MM.1S (cell line): ENCODE measurements at regions not wholly inside any gene's neighbourhood (a gene's known extent, or its start where the extent isn't known, plus 50 kb on each side); places are given as distances from the start of the nearest gene placed in this dataset.

Experiments
- DNase-seq: peaks from one replicate; pipeline ENCODE4 v3.0.0-alpha.2; 2015
- H2AFZ ChIP-seq: fragments of 300-600 bp; sonication (generic); 2 replicates; pipeline ENCODE4 v1.6.0; 2016; ENCODE audit warnings: antibody characterized with exemption, low read length
- H3F3A ChIP-seq: fragments of 300-600 bp; sonication (generic); 2 replicates; pipeline ENCODE4 v1.6.1; 2016; ENCODE audit warnings: mild to moderate bottlenecking, antibody characterized with exemption, low read length, moderate library complexity, mixed read lengths; ENCODE audit not compliant: insufficient read depth
- H3K27ac ChIP-seq: fragments of 300-600 bp; sonication (generic); 2 replicates; pipeline ENCODE4 v1.5.1; 2016; ENCODE audit warnings: mild to moderate bottlenecking, low read length
- H3K27me3 ChIP-seq: fragments of 300-600 bp; sonication (generic); replicated peaks from 2 replicates; pipeline ENCODE4 v1.6.0; 2016; ENCODE audit warnings: low read length; ENCODE audit not compliant: insufficient read depth
- H3K36me3 ChIP-seq: fragments of 300-600 bp; sonication (generic); replicated peaks from 2 replicates; pipeline ENCODE4 v1.6.1; 2016; ENCODE audit warnings: mild to moderate bottlenecking, low read length, mixed read lengths; ENCODE audit not compliant: insufficient read depth
- H3K4me1 ChIP-seq: fragments of 300-600 bp; sonication (generic); 2 replicates; pipeline ENCODE4 v1.6.1; 2016; ENCODE audit warnings: low read length, mixed read lengths
- H3K4me2 ChIP-seq: fragments of 300-600 bp; sonication (generic); 2 replicates; pipeline ENCODE4 v1.6.0; 2016; ENCODE audit warnings: low read depth, low read length
- H3K4me3 ChIP-seq: fragments of 300-600 bp; sonication (generic); 2 replicates; pipeline ENCODE4 v1.5.1; 2016; ENCODE audit warnings: low read length, mixed read lengths
- H3K79me2 ChIP-seq: fragments of 300-600 bp; sonication (generic); 2 replicates; pipeline ENCODE4 v1.6.1; 2016; ENCODE audit warnings: mixed run types, low read length, mixed read lengths
- H3K9ac ChIP-seq: fragments of 300-600 bp; sonication (generic); 2 replicates; pipeline ENCODE4 v1.6.1; 2016; ENCODE audit warnings: low read length, mixed read lengths
- H3K9me2 ChIP-seq: fragments of 300-600 bp; sonication (generic); replicated peaks from 2 replicates; pipeline ENCODE4 v1.6.1; 2016; ENCODE audit warnings: mild to moderate bottlenecking, low read length, mixed read lengths; ENCODE audit not compliant: insufficient read depth
- H3K9me3 ChIP-seq: fragments of 300-600 bp; sonication (generic); replicated peaks from 2 replicates; pipeline ENCODE4 v1.6.1; 2016; ENCODE audit warnings: mild to moderate bottlenecking, low read length, mixed read lengths; ENCODE audit not compliant: insufficient read depth
- H4K20me1 ChIP-seq: fragments of 300-600 bp; sonication (generic); 2 replicates; pipeline ENCODE4 v1.6.1; 2016; ENCODE audit warnings: mild to moderate bottlenecking, low read length, moderate library complexity, mixed read lengths; ENCODE audit not compliant: insufficient read depth
- EZH2 ChIP-seq: fragments of 300-600 bp; sonication (generic); optimal IDR thresholded peaks from 2 replicates; pipeline ENCODE3; 2017; ENCODE audit warnings: low read depth, mild to moderate bottlenecking, antibody characterized with exemption, low read length, mixed read lengths
- EZH2phosphoT487 ChIP-seq: fragments of 300-600 bp; sonication (generic); IDR thresholded peaks from 2 replicates; pipeline ENCODE4 v1.6.1; 2018; ENCODE audit warnings: antibody characterized with exemption, low read length
- TF ChIP-seq, protein P1 (sequence below): fragments of 300-600 bp; sonication (generic); IDR thresholded peaks from 2 replicates; pipeline ENCODE4 v1.5.1; 2016; ENCODE audit warnings: antibody characterized with exemption, low read length, mixed read lengths

DNA sequence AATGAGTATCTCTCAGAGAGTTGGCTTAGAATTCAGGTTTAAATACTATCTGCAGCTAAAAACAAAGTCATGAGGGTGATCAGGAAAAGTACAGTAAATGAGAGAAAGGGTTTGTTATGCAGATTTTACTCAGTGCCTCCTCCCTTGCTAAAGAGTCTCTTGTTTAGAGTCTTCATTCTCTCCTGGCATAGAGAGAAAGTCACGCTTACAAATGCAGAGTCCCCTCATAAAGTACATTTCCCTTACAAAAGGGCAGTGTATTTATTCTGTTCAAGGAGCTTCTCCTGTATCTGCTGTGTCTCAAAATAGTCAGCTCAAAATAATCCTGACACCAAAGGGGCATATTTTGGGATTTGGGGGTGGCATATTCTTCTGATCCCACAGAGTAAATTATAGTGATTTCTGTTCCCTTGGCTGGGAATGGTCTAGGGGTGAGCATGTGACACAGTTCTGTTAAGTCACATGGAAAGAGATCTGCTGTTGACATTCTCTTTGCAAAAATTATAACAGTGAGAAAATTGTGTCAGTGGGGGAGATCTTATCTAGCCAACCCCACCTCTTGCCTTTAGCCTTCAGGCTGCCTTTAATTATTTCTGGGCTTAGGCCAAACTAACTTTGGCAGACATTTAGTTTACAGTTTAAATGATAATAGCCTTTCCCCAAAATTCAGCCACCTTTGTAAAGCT lies 102.9 kb downstream of the MTNR1B start:
- no peak for DNase-seq
- no peaks in the 10 kb centered on the region for H3K27me3 ChIP-seq
- H3K36me3 ChIP-seq, result no peaks in the 10 kb centered on the region
- H3K4me2 ChIP-seq, result no peak overlapping the region
- no peaks in the 10 kb centered on the region for H3K4me1 ChIP-seq
- no peaks in the 10 kb centered on the region for H3K9me3 ChIP-seq
- TF ChIP-seq EZH2phosphoT487, result no peak
- TF ChIP-seq EZH2, result no peak
- TF ChIP-seq, protein P1, sequence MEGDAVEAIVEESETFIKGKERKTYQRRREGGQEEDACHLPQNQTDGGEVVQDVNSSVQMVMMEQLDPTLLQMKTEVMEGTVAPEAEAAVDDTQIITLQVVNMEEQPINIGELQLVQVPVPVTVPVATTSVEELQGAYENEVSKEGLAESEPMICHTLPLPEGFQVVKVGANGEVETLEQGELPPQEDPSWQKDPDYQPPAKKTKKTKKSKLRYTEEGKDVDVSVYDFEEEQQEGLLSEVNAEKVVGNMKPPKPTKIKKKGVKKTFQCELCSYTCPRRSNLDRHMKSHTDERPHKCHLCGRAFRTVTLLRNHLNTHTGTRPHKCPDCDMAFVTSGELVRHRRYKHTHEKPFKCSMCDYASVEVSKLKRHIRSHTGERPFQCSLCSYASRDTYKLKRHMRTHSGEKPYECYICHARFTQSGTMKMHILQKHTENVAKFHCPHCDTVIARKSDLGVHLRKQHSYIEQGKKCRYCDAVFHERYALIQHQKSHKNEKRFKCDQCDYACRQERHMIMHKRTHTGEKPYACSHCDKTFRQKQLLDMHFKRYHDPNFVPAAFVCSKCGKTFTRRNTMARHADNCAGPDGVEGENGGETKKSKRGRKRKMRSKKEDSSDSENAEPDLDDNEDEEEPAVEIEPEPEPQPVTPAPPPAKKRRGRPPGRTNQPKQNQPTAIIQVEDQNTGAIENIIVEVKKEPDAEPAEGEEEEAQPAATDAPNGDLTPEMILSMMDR, result no peak
- H3F3A ChIP-seq, result no peaks in the 10 kb centered on the region
- H3K27ac ChIP-seq, result no peak overlapping the region
- H3K79me2 ChIP-seq, result no peaks in the 10 kb centered on the region
- no peak overlapping the region for H3K4me3 ChIP-seq
- H4K20me1 ChIP-seq, result no peaks in the 10 kb centered on the region
- H3K9ac ChIP-seq, result no peak overlapping the region
- no peaks in the 10 kb centered on the region for H3K9me2 ChIP-seq
- H2AFZ ChIP-seq, result no peak overlapping the region

DNA sequence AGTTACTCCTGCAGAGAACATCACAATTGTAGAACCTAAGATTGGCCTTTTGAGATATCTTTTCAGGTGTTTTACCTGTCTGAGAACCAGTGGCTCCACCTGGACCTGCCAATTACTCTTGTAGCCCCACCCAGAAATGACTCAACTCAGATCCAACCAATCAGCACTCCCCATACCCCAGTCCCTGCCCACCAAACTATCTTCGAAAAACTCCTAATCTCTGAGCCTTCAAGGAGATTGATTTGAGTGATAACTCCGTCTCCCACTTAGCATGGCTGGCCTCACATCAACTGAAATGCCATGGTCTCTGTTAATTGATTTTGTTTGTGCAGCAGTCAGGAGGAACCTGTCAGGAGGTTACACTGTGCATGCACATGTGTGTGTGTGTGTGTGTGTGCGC lies 103.6 kb downstream of the MTNR1B start:
- Histone ChIP-seq H3K36me3 (no peaks in the 10 kb centered on the region), H3K27ac (no peak overlapping the region)
- DNase-seq, result no peak

DNA sequence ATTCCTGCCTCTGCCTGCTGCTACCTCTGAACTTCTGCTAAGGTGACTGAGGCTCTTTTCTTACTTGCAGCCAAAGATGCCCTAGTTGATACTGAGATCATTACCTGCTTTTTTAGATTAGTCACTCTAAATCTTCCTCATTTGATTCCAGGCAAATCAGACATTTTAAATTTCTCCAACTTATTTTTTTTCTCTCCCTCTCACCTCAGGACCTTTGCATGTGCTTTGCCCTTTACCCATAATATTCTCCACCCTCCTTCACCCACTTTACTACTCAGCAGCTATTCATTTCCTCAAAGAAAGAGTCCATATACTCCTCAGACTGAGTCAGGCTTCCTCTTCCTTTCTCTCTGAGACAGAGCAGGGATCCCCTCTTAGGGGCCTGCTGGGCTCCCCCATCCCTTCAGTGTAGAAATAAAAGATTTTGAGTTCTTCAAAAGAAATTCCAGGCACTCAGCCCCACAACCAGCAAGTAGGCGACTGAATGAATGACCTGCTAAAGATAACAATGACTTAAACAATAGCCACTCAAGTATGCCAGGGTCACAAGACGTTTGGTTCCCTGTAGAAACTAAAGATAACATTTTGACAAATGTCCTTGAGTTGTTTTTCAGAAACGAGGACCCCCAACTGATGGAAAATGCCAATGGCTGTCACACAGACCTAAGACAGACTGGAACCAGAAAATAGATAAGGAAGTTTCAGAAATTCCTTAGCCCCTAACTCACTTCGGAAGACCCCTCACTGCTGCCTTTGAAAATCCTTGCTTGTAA lies 104.2 kb downstream of the MTNR1B start:
- no peaks in the 10 kb centered on the region for H3K79me2 ChIP-seq
- no peaks in the 10 kb centered on the region for H3K9me2 ChIP-seq
- H3K9me3 ChIP-seq, result no peaks in the 10 kb centered on the region
- DNase-seq, result no peak
- no peak overlapping the region for H2AFZ ChIP-seq
- no peak for TF ChIP-seq EZH2
- no peaks in the 10 kb centered on the region for H4K20me1 ChIP-seq
- H3K36me3 ChIP-seq, result no peaks in the 10 kb centered on the region
- no peak overlapping the region for H3K4me2 ChIP-seq
- H3K27ac ChIP-seq, result no peak overlapping the region
- H3F3A ChIP-seq, result no peaks in the 10 kb centered on the region
- no peak overlapping the region for H3K9ac ChIP-seq
- H3K27me3 ChIP-seq, result no peaks in the 10 kb centered on the region
- H3K4me3 ChIP-seq, result no peak overlapping the region
- no peaks in the 10 kb centered on the region for H3K4me1 ChIP-seq

More for the DNA sequence above, 103.6 kb downstream of the MTNR1B start:
- Histone ChIP-seq H3K4me1 (no peaks in the 10 kb centered on the region), H3K9me2 (no peaks in the 10 kb centered on the region), H3K27me3 (no peaks in the 10 kb centered on the region), H3F3A (no peaks in the 10 kb centered on the region), H3K4me2 (no peak overlapping the region), H3K9ac (no peak overlapping the region), H3K9me3 (no peaks in the 10 kb centered on the region), H2AFZ (no peak overlapping the region), H3K4me3 (no peak overlapping the region), H3K79me2 (no peaks in the 10 kb centered on the region), H4K20me1 (no peaks in the 10 kb centered on the region)
- TF ChIP-seq EZH2phosphoT487 (no peak), EZH2 (no peak)
- TF ChIP-seq, protein P1, result no peak

DNA sequence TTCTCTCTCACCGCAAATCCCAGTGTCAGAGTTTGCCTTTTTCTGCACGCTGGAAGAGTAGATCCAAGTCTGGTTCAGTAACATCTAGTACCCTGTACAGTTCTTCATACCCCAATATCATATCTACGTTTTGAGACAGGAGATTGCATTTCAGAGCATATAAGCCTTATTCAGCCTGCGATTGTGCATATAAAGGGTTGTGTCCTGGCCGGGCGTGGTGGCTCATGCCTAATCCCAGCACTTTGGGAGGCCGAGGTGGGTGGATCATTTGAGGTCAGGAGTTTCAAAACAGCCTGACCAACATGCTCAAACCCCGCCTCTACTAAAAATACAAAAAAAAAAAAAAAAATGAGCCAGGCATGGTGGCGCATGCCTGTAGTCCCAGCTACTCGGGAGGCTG lies 104.9 kb downstream of the MTNR1B start:
- no peaks in the 10 kb centered on the region for H3K9me2 ChIP-seq
- no peak overlapping the region for H2AFZ ChIP-seq
- no peak overlapping the region for H3K9ac ChIP-seq
- H3K4me2 ChIP-seq, result no peak overlapping the region
- no peaks in the 10 kb centered on the region for H3F3A ChIP-seq
- H3K27me3 ChIP-seq, result no peaks in the 10 kb centered on the region
- no peak for DNase-seq
- TF ChIP-seq, protein P1, result no peak
- no peak for TF ChIP-seq EZH2
- H3K4me1 ChIP-seq, result no peaks in the 10 kb centered on the region
- H3K4me3 ChIP-seq, result no peak overlapping the region
- H4K20me1 ChIP-seq, result no peaks in the 10 kb centered on the region
- no peaks in the 10 kb centered on the region for H3K9me3 ChIP-seq
- H3K36me3 ChIP-seq, result no peaks in the 10 kb centered on the region
- H3K79me2 ChIP-seq, result no peaks in the 10 kb centered on the region
- no peak overlapping the region for H3K27ac ChIP-seq
